Gastroesophageal sphincter (tissue), 4 donors: ENCODE measurements at regions not wholly inside any gene's neighbourhood (a gene's known extent, or its start where the extent isn't known, plus 50 kb on each side); places are given as distances from the start of the nearest gene placed in this dataset.

ENCODE experiments used
- ATAC-seq: fragments of 150-250 bp; one replicate; pipeline ENCODE4 v1.9.1; 2016; ENCODE audit warnings: mild to moderate bottlenecking, moderate library complexity
- H3K27ac ChIP-seq, 4 donors: fragments of 200-600 bp; sonication (generic) in 3 of 4; 1 replicate in 3 of 4; 2 replicates in 1 of 4; pipeline ENCODE4 v1.5.1; 2016 to 2019
- H3K27me3 ChIP-seq: fragments of 200-600 bp; sonication (generic); one replicate; pipeline ENCODE4 v1.5.1; 2019
- H3K36me3 ChIP-seq, 2 donors: fragments of 200-600 bp; sonication (generic); one replicate each; pipeline ENCODE4 v1.5.1; 2019; ENCODE audit warnings: control low read depth in 1 of 2
- H3K4me1 ChIP-seq, 3 donors: fragments of 200-600 bp; sonication (generic); 1 replicate in 2 of 3; 2 replicates in 1 of 3; pipeline ENCODE4 v1.5.1; 2016 to 2019; ENCODE audit warnings: control low read depth in 2 of 3
- H3K4me3 ChIP-seq, 2 donors: fragments of 200-600 bp; sonication (generic); one replicate each; pipeline ENCODE4 v1.5.1; 2019; ENCODE audit warnings: mild to moderate bottlenecking in 1 of 2, moderate library complexity in 1 of 2
- H3K9me3 ChIP-seq, 3 donors: fragments of 200-600 bp; sonication (generic); one replicate each; pipeline ENCODE4 v1.5.1; 2017 to 2019; ENCODE audit warnings: control low read depth in 2 of 3
- CTCF ChIP-seq, 4 experiments: fragments of 200-600 bp in 2 of 4; fragments of 450-650 bp in 2 of 4; sonication (generic) in 1 of 4; IDR thresholded peaks; one replicate each; pipeline ENCODE4 v1.5.1; 2017 to 2019; ENCODE audit warnings: antibody characterized with exemption in 4 of 4, mild to moderate bottlenecking in 2 of 4, moderate library complexity in 2 of 4
- EP300 ChIP-seq: sonication (generic); formaldehyde crosslinking; IDR thresholded peaks from one replicate; pipeline ENCODE4 v1.6.1; 2017; ENCODE audit warnings: antibody characterized with exemption, mild to moderate bottlenecking
- POLR2A ChIP-seq, 2 donors: fragments of 450-650 bp; IDR thresholded peaks; one replicate each; pipeline ENCODE4 v1.6.1; 2017; ENCODE audit warnings: antibody characterized with exemption in 2 of 2, mild to moderate bottlenecking in 2 of 2, moderate library complexity in 1 of 2
- POLR2AphosphoS5 ChIP-seq: sonication (generic); formaldehyde crosslinking; IDR thresholded peaks from one replicate; pipeline ENCODE4 v1.6.1; 2017; ENCODE audit warnings: antibody characterized with exemption
- WGBS, 2 donors: methylation state at CpG; one replicate each; pipeline ENCODE4 v1.1.5; 2018; ENCODE audit warnings: low coverage in 1 of 2; 5-methylcytosine and 5-hydroxymethylcytosine counted together

DNA sequence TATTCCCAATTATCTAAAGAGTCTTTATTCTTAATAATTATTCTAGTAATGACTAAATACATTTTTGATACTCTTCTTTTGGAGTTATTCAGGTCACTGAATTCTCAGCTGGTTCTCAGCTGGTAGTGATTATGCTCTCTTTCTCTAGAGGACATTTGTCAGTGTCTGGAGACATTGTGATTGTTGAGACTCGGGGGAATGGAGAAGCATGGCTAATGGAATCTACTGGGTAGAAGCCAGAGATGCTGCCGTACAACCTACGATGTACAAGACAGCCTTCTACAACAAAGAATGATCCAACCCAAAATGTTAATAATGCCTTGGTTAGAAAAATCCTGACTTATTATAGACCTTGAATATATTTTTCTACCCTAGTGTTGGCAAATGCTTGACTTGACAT, 149.2 kb upstream of the ANKRD50 start:
- no peak overlapping the region for H3K4me3 ChIP-seq
- WGBS, 2 donors: 84 to 92% methylated on average over 3 of the region's 3 CpGs
- H3K36me3 ChIP-seq: no peaks in the 10 kb centered on the region
- TF ChIP-seq POLR2AphosphoS5 (no peak), CTCF (IDR thresholded peaks at IDR 0.05) (no peak), POLR2A (IDR thresholded peaks at IDR 0.05) (no peak), EP300 (no peak)
- H3K27ac ChIP-seq: no peak overlapping the region
- H3K9me3 ChIP-seq: no peaks in the 10 kb centered on the region
- H3K4me1 ChIP-seq: no peaks in the 10 kb centered on the region
- no peak for ATAC-seq
- H3K27me3 ChIP-seq: no peaks in the 10 kb centered on the region

- TF ChIP-seq POLR2A (IDR thresholded peaks at IDR 0.05): no peak
- TF ChIP-seq EP300: no peak
- TF ChIP-seq CTCF (IDR thresholded peaks at IDR 0.05): no peak
- TF ChIP-seq POLR2AphosphoS5: no peak
- no peak for ATAC-seq
- Histone ChIP-seq H3K36me3 (no peaks in the 10 kb centered on the region), H3K4me1 (no peaks in the 10 kb centered on the region), H3K27me3 (no peaks in the 10 kb centered on the region), H3K27ac (no peak overlapping the region), H3K9me3 (no peaks in the 10 kb centered on the region), H3K4me3 (no peak overlapping the region)
- WGBS, 2 donors: 77 to 96% methylated on average over 3 of the region's 3 CpGs
These were observed 142.4 kb upstream of the ANKRD50 start for GRCh38 chr4:124854968-124855367.

GRCh38 chr4:124851741-124852140, 139.2 kb upstream of the ANKRD50 start:
- H3K27me3 ChIP-seq: no peaks in the 10 kb centered on the region
- H3K36me3 ChIP-seq: no peaks in the 10 kb centered on the region
- TF ChIP-seq POLR2A (IDR thresholded peaks at IDR 0.05) (no peak), CTCF (IDR thresholded peaks at IDR 0.05) (no peak), POLR2AphosphoS5 (no peak), EP300 (no peak)
- no peaks in the 10 kb centered on the region for H3K9me3 ChIP-seq
- no peak for ATAC-seq
- H3K27ac ChIP-seq: no peak overlapping the region
- H3K4me1 ChIP-seq: no peaks in the 10 kb centered on the region
- 83 to 93% methylated on average over 2 of the region's 2 CpGs for WGBS, 2 donors
- no peak overlapping the region for H3K4me3 ChIP-seq

DNA sequence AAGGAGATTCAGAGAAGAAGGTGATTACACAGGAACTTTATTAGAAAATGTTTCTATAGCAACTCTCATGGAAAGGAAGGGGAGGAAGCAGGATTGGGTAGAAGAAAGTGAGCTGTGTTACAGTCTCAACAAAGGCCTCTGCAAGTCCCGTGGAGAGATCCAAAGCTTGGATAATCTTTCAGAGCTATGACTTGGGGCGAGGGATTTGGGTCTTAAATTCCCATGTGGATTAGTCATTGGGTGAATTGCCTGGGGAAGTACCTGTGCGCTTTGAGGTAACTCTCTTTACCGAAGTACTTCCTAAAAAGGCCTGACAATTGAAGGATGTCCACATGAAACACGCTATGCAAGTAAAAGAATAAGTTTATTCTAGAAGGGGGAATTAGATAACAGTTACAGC, 133.8 kb upstream of the ANKRD50 start:
- Histone ChIP-seq H3K27ac (no peak overlapping the region), H3K4me3 (no peak overlapping the region), H3K27me3 (no peaks in the 10 kb centered on the region), H3K9me3 (peaks cover 0 to 8% (median 0%) of the 10 kb centered on the region in 3 donors), H3K36me3 (no peaks in the 10 kb centered on the region), H3K4me1 (no peaks in the 10 kb centered on the region)
- 51 to 70% methylated on average over 3 to 5 of the region's 5 CpGs for WGBS, 2 donors
- no peak for ATAC-seq
- no peak for TF ChIP-seq POLR2A (IDR thresholded peaks at IDR 0.05)
- TF ChIP-seq EP300: no peak
- no peak for TF ChIP-seq CTCF (IDR thresholded peaks at IDR 0.05)
- no peak for TF ChIP-seq POLR2AphosphoS5

DNA sequence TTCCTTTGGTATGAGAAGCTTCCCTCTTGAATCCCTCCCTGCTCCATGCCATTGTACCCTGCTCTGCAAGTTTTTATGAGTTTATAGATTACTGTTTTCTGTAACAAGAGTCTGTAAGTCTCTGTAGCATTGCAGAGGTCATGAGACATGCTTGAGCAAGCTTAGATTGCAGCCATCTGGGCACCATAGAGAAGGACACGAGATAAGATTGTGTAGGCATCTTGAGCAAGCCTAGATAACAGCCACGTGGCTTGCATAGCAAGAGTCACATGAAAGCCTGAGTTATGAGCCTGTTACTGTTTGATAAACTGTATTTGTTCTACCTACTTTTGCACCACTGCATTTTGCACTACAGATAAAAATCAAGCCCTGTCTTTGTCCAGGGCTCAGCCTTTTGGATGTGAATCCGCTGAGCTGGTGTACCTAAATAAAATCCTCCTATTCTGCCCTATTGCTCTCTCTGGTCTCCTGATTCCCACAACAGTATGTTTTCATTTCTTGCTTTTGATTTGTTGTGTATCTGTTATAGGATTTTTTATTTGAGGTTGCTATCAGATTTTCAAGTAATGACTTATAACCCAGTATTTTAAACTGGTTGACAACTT, 127.4 kb upstream of the ANKRD50 start:
- no peak overlapping the region for H3K27ac ChIP-seq
- no peaks in the 10 kb centered on the region for H3K4me1 ChIP-seq
- no peaks in the 10 kb centered on the region for H3K27me3 ChIP-seq
- TF ChIP-seq CTCF (IDR thresholded peaks at IDR 0.05) (no peak), EP300 (no peak), POLR2AphosphoS5 (no peak), POLR2A (IDR thresholded peaks at IDR 0.05) (no peak)
- no peak for ATAC-seq
- H3K9me3 ChIP-seq: peaks cover 0 to 35% (median 0%) of the 10 kb centered on the region in 3 donors
- H3K4me3 ChIP-seq: no peak overlapping the region
- no peaks in the 10 kb centered on the region for H3K36me3 ChIP-seq
- 63 to 67% methylated on average over 3 of the region's 3 CpGs for WGBS, 2 donors
